NCI-H82 (cell line): ENCODE measurements at regions not wholly inside any gene's neighbourhood (a gene's known extent, or its start where the extent isn't known, plus 50 kb on each side); places are given as distances from the start of the nearest gene placed in this dataset.
A peak's percentile ranks its signal among the peaks of the same experiment; 100 is the strongest.

Experiments
- DNase-seq: peaks from one replicate; lab custom pipeline; 2025; lab: John Stamatoyannopoulos, UW

- no peak for DNase-seq
These were observed 334.3 kb upstream of the GATB start for GRCh38 chr4:152094970-152095700.

- no peak for DNase-seq
These were observed 330.6 kb upstream of the GATB start for GRCh38 chr4:152091405-152091804.

GRCh38 chr4:152090543-152090942 is 329.7 kb upstream of the GATB start:
- no peak for DNase-seq

- DNase-seq: no peak
These were observed 328.8 kb upstream of the GATB start for GRCh38 chr4:152089584-152089983.

GRCh38 chr4:152087335-152087734 is 326.5 kb upstream of the GATB start:
- no peak for DNase-seq

- DNase-seq: no peak
These were observed 324.9 kb upstream of the GATB start for GRCh38 chr4:152085657-152086056.

GRCh38 chr4:152083338-152083737 is 322.5 kb upstream of the GATB start:
- DNase-seq: no peak

GRCh38 chr4:152081024-152081423 is 320.2 kb upstream of the GATB start:
- no peak for DNase-seq

GRCh38 chr4:152079543-152080293 is 318.9 kb upstream of the GATB start:
- DNase-seq: no peak

GRCh38 chr4:152079079-152079478 is 318.3 kb upstream of the GATB start:
- DNase-seq: no peak

GRCh38 chr4:152077582-152077981 is 316.8 kb upstream of the GATB start:
- no peak for DNase-seq

GRCh38 chr4:152075253-152075928 is 314.6 kb upstream of the GATB start:
- no peak for DNase-seq

GRCh38 chr4:152074573-152074972 is 313.8 kb upstream of the GATB start:
- DNase-seq: no peak

GRCh38 chr4:152074088-152074437 is 313.3 kb upstream of the GATB start:
- no peak for DNase-seq

- DNase-seq: peak; percentile 71
These were observed 312.7 kb upstream of the GATB start for GRCh38 chr4:152073351-152074087.

GRCh38 chr4:152072906-152073305 is 312.1 kb upstream of the GATB start:
- DNase-seq: no peak

GRCh38 chr4:152072001-152072485 is 311.2 kb upstream of the GATB start:
- DNase-seq: peak; percentile 10

GRCh38 chr4:152070854-152071253 is 310.0 kb upstream of the GATB start:
- no peak for DNase-seq

GRCh38 chr4:152068866-152069265 is 308.1 kb upstream of the GATB start:
- DNase-seq: no peak

- no peak for DNase-seq
These were observed 304.7 kb upstream of the GATB start for GRCh38 chr4:152065545-152065944.

- no peak for DNase-seq
These were observed 303.9 kb upstream of the GATB start for GRCh38 chr4:152064753-152065152.

GRCh38 chr4:152064282-152064681 is 303.5 kb upstream of the GATB start:
- no peak for DNase-seq
